CD8-positive, alpha-beta memory T cell (primary cell): ENCODE measurements at regions not wholly inside any gene's neighbourhood (a gene's known extent, or its start where the extent isn't known, plus 50 kb on each side); places are given as distances from the start of the nearest gene placed in this dataset.

Experiments used
- CTCF ChIA-PET: fragments of 350-600 bp; sonication (Branson Sonifier 250); formaldehyde crosslinking; loops from one replicate; lab custom pipeline; 2021; ENCODE audit warnings: antibody characterized with exemption; lab: Charles Lee
- POLR2A ChIA-PET: fragments of 350-600 bp; sonication (Branson Sonifier 250); formaldehyde crosslinking; loops from one replicate; lab custom pipeline; 2021; ENCODE audit warnings: antibody characterized with exemption; lab: Charles Lee
- DNase-seq, 5 donors: peaks; one replicate each; pipeline versions ENCODE4 v3.0.0 to v3.0.0-alpha.2; 2020 to 2022; ENCODE audit warnings: mixed read lengths in 1 of 5
- H3K27ac ChIP-seq: one replicate; pipeline ENCODE4 v1.7.0; 2013; ENCODE audit warnings: low read depth, mild to moderate bottlenecking, low read length, moderate library complexity
- H3K27me3 ChIP-seq: 2 replicates; pipeline ENCODE4 v1.7.0; 2013; ENCODE audit warnings: low read length, mild to moderate bottlenecking; ENCODE audit not compliant: insufficient read depth, poor library complexity, severe bottlenecking
- H3K36me3 ChIP-seq: 2 replicates; pipeline ENCODE4 v1.7.0; 2013; ENCODE audit warnings: mild to moderate bottlenecking, low read length, moderate library complexity; ENCODE audit not compliant: insufficient read depth
- H3K4me1 ChIP-seq: 2 replicates; pipeline ENCODE4 v1.7.0; 2013; ENCODE audit warnings: mild to moderate bottlenecking, low read length, moderate library complexity; ENCODE audit not compliant: insufficient read depth
- H3K4me3 ChIP-seq: 2 replicates; pipeline ENCODE4 v1.7.0; 2013; ENCODE audit warnings: mild to moderate bottlenecking, low read length
- H3K9me3 ChIP-seq: 2 replicates; pipeline ENCODE4 v1.7.0; 2013; ENCODE audit warnings: mild to moderate bottlenecking, low read length
- H3K27ac Mint-ChIP-seq, 8 donors: one replicate each; pipeline ENCODE4 v1.8.0; 2020 to 2021; ENCODE audit warnings: mixed read lengths in 8 of 8, mild to moderate bottlenecking in 6 of 8, inconsistent platforms in 3 of 8, moderate library complexity in 3 of 8
- H3K27me3 Mint-ChIP-seq, 2 donors: one replicate each; pipeline ENCODE4 v1.8.0; 2020 to 2021; ENCODE audit warnings: mixed read lengths in 2 of 2, mild to moderate bottlenecking in 1 of 2, moderate library complexity in 1 of 2
- H3K36me3 Mint-ChIP-seq, 3 donors: one replicate each; pipeline ENCODE4 v1.8.0; 2020 to 2021; ENCODE audit warnings: mixed read lengths in 3 of 3, inconsistent platforms in 1 of 3, mild to moderate bottlenecking in 1 of 3
- H3K4me1 Mint-ChIP-seq, 3 donors: one replicate each; pipeline ENCODE4 v1.8.0; 2020 to 2021; ENCODE audit warnings: mixed read lengths in 3 of 3, inconsistent platforms in 1 of 3, mild to moderate bottlenecking in 1 of 3
- H3K4me3 Mint-ChIP-seq, 7 donors: one replicate each; pipeline ENCODE4 v1.8.0; 2020 to 2021; ENCODE audit warnings: mixed read lengths in 7 of 7, mild to moderate bottlenecking in 6 of 7, moderate library complexity in 4 of 7, inconsistent platforms in 2 of 7
- H3K9me3 Mint-ChIP-seq, 5 donors: one replicate each; pipeline ENCODE4 v1.8.0; 2020 to 2022; ENCODE audit warnings: mixed read lengths in 5 of 5, mild to moderate bottlenecking in 3 of 5, moderate library complexity in 2 of 5, inconsistent platforms in 1 of 5

- H3K4me3 Mint-ChIP-seq = no peak overlapping the region
- Histone ChIP-seq H3K4me3 (no peak overlapping the region), H3K36me3 (no peaks in the 10 kb centered on the region), H3K27ac (no peak overlapping the region), H3K9me3 (no peaks in the 10 kb centered on the region), H3K27me3 (no peaks in the 10 kb centered on the region), H3K4me1 (no peaks in the 10 kb centered on the region)
- H3K27me3 Mint-ChIP-seq = no peaks in the 10 kb centered on the region
- no peak for DNase-seq
- ChIA-PET POLR2A (no interaction called here), CTCF (no interaction called here)
- peaks cover 3 to 13% (median 11%) of the 10 kb centered on the region in 5 donors for H3K9me3 Mint-ChIP-seq
- no peaks in the 10 kb centered on the region for H3K4me1 Mint-ChIP-seq
- no peak overlapping the region for H3K27ac Mint-ChIP-seq
- H3K36me3 Mint-ChIP-seq = no peaks in the 10 kb centered on the region
Observed at GRCh38 chr3:63069806-63070475, 194.7 kb upstream of the CADPS start.

- Mint-ChIP-seq H3K36me3 (no peaks in the 10 kb centered on the region), H3K4me1 (no peaks in the 10 kb centered on the region), H3K27ac (no peak overlapping the region), H3K27me3 (no peaks in the 10 kb centered on the region), H3K9me3 (peaks cover 3 to 11% (median 9%) of the 10 kb centered on the region in 5 donors), H3K4me3 (no peak overlapping the region)
- H3K4me3 ChIP-seq = no peak overlapping the region
- no peaks in the 10 kb centered on the region for H3K27me3 ChIP-seq
- no peak for DNase-seq
- H3K36me3 ChIP-seq = no peaks in the 10 kb centered on the region
- CTCF ChIA-PET = no interaction called here
- H3K27ac ChIP-seq = no peak overlapping the region
- POLR2A ChIA-PET = no interaction called here
- H3K9me3 ChIP-seq = no peaks in the 10 kb centered on the region
- H3K4me1 ChIP-seq = no peaks in the 10 kb centered on the region
Observed at GRCh38 chr3:63070476-63070810, 195.2 kb upstream of the CADPS start.

DNA sequence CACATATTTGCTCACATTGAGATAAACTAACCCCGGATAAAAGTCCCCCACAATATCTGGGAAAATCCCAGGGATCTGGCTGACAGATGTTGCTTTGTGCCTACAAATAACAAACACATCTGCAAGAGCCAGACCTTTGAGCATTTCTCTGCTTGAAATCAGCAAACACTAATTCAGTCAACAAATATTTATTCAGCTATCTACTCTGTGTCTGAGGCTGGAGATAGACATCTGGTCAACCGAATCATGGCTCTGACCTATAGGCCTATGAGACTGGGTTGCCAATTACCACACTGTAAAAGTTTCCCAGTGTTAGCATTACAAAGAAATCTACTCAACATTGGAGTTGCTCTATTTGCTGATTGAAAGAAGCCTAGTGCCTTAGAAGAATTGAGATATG, 201.1 kb upstream of the CADPS start:
- Mint-ChIP-seq H3K27me3 (no peaks in the 10 kb centered on the region), H3K4me1 (no peaks in the 10 kb centered on the region), H3K36me3 (no peaks in the 10 kb centered on the region), H3K9me3 (peaks cover 0 to 29% (median 3%) of the 10 kb centered on the region in 5 donors), H3K27ac (no peak overlapping the region), H3K4me3 (no peak overlapping the region)
- Histone ChIP-seq H3K4me3 (no peak overlapping the region), H3K9me3 (no peaks in the 10 kb centered on the region), H3K27me3 (no peaks in the 10 kb centered on the region), H3K36me3 (no peaks in the 10 kb centered on the region), H3K4me1 (no peaks in the 10 kb centered on the region), H3K27ac (no peak overlapping the region)
- no peak for DNase-seq
- ChIA-PET POLR2A (no interaction called here), CTCF (no interaction called here)

GRCh38 chr3:63086190-63086589, 191.9 kb upstream of the SYNPR start:
- H3K36me3 ChIP-seq = no peaks in the 10 kb centered on the region
- peaks cover 3 to 24% (median 5%) of the 10 kb centered on the region in 5 donors for H3K9me3 Mint-ChIP-seq
- H3K4me3 ChIP-seq = no peak overlapping the region
- H3K27me3 ChIP-seq = no peaks in the 10 kb centered on the region
- H3K4me3 Mint-ChIP-seq = no peak overlapping the region
- ChIA-PET CTCF (no interaction called here), POLR2A (no interaction called here)
- H3K4me1 ChIP-seq = no peaks in the 10 kb centered on the region
- H3K27ac ChIP-seq = no peak overlapping the region
- H3K27me3 Mint-ChIP-seq = no peaks in the 10 kb centered on the region
- no peak overlapping the region for H3K27ac Mint-ChIP-seq
- no peaks in the 10 kb centered on the region for H3K36me3 Mint-ChIP-seq
- no peaks in the 10 kb centered on the region for H3K9me3 ChIP-seq
- no peak for DNase-seq
- H3K4me1 Mint-ChIP-seq = no peaks in the 10 kb centered on the region

- Mint-ChIP-seq H3K4me3 (no peak overlapping the region), H3K27me3 (no peaks in the 10 kb centered on the region), H3K9me3 (peaks cover 0 to 11% (median 2%) of the 10 kb centered on the region in 5 donors), H3K27ac (no peak overlapping the region), H3K4me1 (no peaks in the 10 kb centered on the region), H3K36me3 (no peaks in the 10 kb centered on the region)
- Histone ChIP-seq H3K36me3 (no peaks in the 10 kb centered on the region), H3K4me1 (no peaks in the 10 kb centered on the region), H3K4me3 (no peak overlapping the region), H3K27ac (no peak overlapping the region), H3K9me3 (no peaks in the 10 kb centered on the region), H3K27me3 (no peaks in the 10 kb centered on the region)
- POLR2A ChIA-PET = no interaction called here
- CTCF ChIA-PET = no interaction called here
- no peak for DNase-seq
Observed at GRCh38 chr3:63089007-63089750, 188.9 kb upstream of the SYNPR start.

DNA sequence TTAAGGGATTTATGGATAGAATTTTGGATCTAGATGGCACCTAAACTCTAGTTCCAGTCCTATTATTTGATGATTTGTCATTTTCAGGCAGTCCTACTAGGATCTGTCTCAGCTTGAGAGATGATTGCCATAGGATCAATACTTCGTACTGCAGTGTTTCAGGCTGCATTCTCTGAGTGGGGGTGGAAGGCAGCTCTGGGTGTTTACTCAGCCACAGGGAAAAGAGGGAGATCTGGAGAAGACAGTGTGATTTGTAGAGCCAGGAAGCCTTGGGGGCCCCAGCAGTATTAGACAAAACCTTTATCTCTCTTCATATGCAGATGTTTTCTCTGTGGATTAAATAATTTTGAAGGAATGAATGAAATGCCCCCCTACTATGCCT, 188.4 kb upstream of the SYNPR start:
- no peaks in the 10 kb centered on the region for H3K36me3 ChIP-seq
- Mint-ChIP-seq H3K4me1 (no peaks in the 10 kb centered on the region), H3K9me3 (peaks cover 0 to 10% (median 2%) of the 10 kb centered on the region in 5 donors), H3K36me3 (no peaks in the 10 kb centered on the region), H3K27ac (no peak overlapping the region), H3K27me3 (no peaks in the 10 kb centered on the region), H3K4me3 (no peak overlapping the region)
- H3K27me3 ChIP-seq = no peaks in the 10 kb centered on the region
- H3K4me1 ChIP-seq = no peaks in the 10 kb centered on the region
- ChIA-PET POLR2A (no interaction called here), CTCF (no interaction called here)
- H3K27ac ChIP-seq = no peak overlapping the region
- H3K9me3 ChIP-seq = no peaks in the 10 kb centered on the region
- no peak for DNase-seq
- no peak overlapping the region for H3K4me3 ChIP-seq

DNA sequence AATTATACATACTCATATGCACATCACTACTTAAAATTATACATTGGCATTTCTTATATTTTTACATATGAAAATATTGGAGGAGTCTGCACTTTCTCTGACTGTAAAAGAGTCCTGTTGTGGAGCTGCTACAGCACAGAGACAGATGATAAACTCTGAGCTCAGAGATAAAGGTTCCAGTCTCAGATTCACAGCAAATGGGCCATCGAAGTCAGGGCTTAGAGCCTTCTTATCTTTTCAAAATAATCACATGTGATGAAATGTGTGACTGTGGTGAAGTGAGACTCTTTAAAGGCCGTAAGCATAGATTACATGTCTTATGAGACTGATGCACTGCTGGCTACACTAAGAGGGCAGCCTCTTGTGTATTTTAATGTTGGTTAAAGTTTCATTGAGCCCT, 187.5 kb upstream of the SYNPR start:
- no peaks in the 10 kb centered on the region for H3K36me3 ChIP-seq
- no peaks in the 10 kb centered on the region for H3K4me1 ChIP-seq
- H3K27me3 ChIP-seq = no peaks in the 10 kb centered on the region
- H3K9me3 ChIP-seq = no peaks in the 10 kb centered on the region
- Mint-ChIP-seq H3K9me3 (peaks cover 0 to 6% (median 0%) of the 10 kb centered on the region in 5 donors), H3K27ac (no peak overlapping the region), H3K36me3 (no peaks in the 10 kb centered on the region), H3K4me3 (no peak overlapping the region), H3K27me3 (no peaks in the 10 kb centered on the region), H3K4me1 (no peaks in the 10 kb centered on the region)
- ChIA-PET POLR2A (no interaction called here), CTCF (no interaction called here)
- no peak for DNase-seq
- no peak overlapping the region for H3K4me3 ChIP-seq
- H3K27ac ChIP-seq = no peak overlapping the region

- no peaks in the 10 kb centered on the region for H3K36me3 Mint-ChIP-seq
- ChIA-PET CTCF (no interaction called here), POLR2A (no interaction called here)
- no peak overlapping the region for H3K27ac Mint-ChIP-seq
- Histone ChIP-seq H3K27me3 (no peaks in the 10 kb centered on the region), H3K36me3 (no peaks in the 10 kb centered on the region), H3K9me3 (no peaks in the 10 kb centered on the region), H3K4me3 (no peak overlapping the region), H3K4me1 (no peaks in the 10 kb centered on the region), H3K27ac (no peak overlapping the region)
- no peak for DNase-seq
- H3K27me3 Mint-ChIP-seq = no peaks in the 10 kb centered on the region
- no peak overlapping the region for H3K4me3 Mint-ChIP-seq
- H3K9me3 Mint-ChIP-seq = peaks cover 0 to 6% (median 0%) of the 10 kb centered on the region in 5 donors
- H3K4me1 Mint-ChIP-seq = no peaks in the 10 kb centered on the region
Observed at GRCh38 chr3:63092515-63092914, 185.6 kb upstream of the SYNPR start.
